HEK293 (cell line): ENCODE measurements at regions not wholly inside any gene's neighbourhood (a gene's known extent, or its start where the extent isn't known, plus 50 kb on each side); places are given as distances from the start of the nearest gene placed in this dataset.

ENCODE experiments used
- CTCF ChIA-PET: fragments of 350-600 bp; formaldehyde crosslinking; extraction: SDS; loops from one replicate; lab custom pipeline; 2021; ENCODE audit warnings: antibody characterized with exemption; lab: Yijun Ruan, JAX
- POLR2A ChIA-PET: fragments of 300-600 bp; formaldehyde crosslinking; extraction: SDS; loops from one replicate; lab custom pipeline; 2020; ENCODE audit warnings: antibody characterized with exemption, inconsistent platforms; lab: Yijun Ruan, JAX
- H3K27ac ChIP-seq: fragments of 200-500 bp; sonication (Bioruptor generic); 2 replicates; pipeline ENCODE4 v1.5.1; 2014; ENCODE audit warnings: low read depth, low read length, control low read depth, inconsistent platforms; ENCODE audit errors: extremely low read depth
- H3K36me3 ChIP-seq, 2 experiments: fragments of 200-500 bp in 1 of 2; sonication (Bioruptor generic) in 1 of 2; 1 replicate in 1 of 2; 2 replicates in 1 of 2; pipeline ENCODE4 v1.5.1; 2014 to 2017; ENCODE audit warnings: inconsistent platforms in 2 of 2, low read length in 2 of 2; ENCODE audit not compliant: control insufficient read depth in 2 of 2, insufficient read depth in 1 of 2
- H3K4me1 ChIP-seq: fragments of 200-500 bp; sonication (Bioruptor generic); 2 replicates; pipeline ENCODE4 v1.5.1; 2014; ENCODE audit warnings: mild to moderate bottlenecking, low read length, inconsistent platforms; ENCODE audit not compliant: control insufficient read depth, insufficient read depth
- H3K4me3 ChIP-seq: 2 replicates; pipeline ENCODE4 v1.5.1; 2011; ENCODE audit warnings: low read depth, mild to moderate bottlenecking, control low read depth, low read length, moderate library complexity
- H3K9me3 ChIP-seq: fragments of 200-500 bp; sonication (Bioruptor generic); 2 replicates; pipeline ENCODE4 v1.5.1; 2014; ENCODE audit warnings: low read depth, low read length, inconsistent platforms; ENCODE audit not compliant: control insufficient read depth, insufficient read depth
- ELK4 ChIP-seq: IDR thresholded peaks from 2 replicates; pipeline ENCODE4 v1.6.1; 2011; ENCODE audit warnings: mild to moderate bottlenecking, low read depth, low read length, borderline replicate concordance
- HOXA7 ChIP-seq: sonication (generic); formaldehyde crosslinking; IDR thresholded peaks from 2 replicates; pipeline ENCODE4 v1.8.1; 2022; ENCODE audit warnings: missing genetic modification reagents, borderline replicate concordance
- PRDM10 ChIP-seq: fragments of 450-650 bp; formaldehyde crosslinking; IDR thresholded peaks from 2 replicates; pipeline ENCODE4 v1.5.1; 2016; ENCODE audit warnings: missing biosample characterization, missing genetic modification characterization
- SCRT2 ChIP-seq: fragments of 450-650 bp; formaldehyde crosslinking; IDR thresholded peaks from 2 replicates; pipeline ENCODE4 v1.5.1; 2016; ENCODE audit warnings: missing biosample characterization, missing genetic modification characterization
- ZBTB48 ChIP-seq: fragments of 450-650 bp; formaldehyde crosslinking; IDR thresholded peaks from 2 replicates; pipeline ENCODE4 v1.5.1; 2016; ENCODE audit warnings: missing biosample characterization, missing genetic modification characterization
- ZBTB7A ChIP-seq: fragments of 450-650 bp; formaldehyde crosslinking; IDR thresholded peaks from 2 replicates; pipeline ENCODE4 v1.5.1; 2016; ENCODE audit warnings: low read depth, missing biosample characterization, missing genetic modification characterization
- ZNF121 ChIP-seq: fragments of 450-650 bp; formaldehyde crosslinking; IDR thresholded peaks from 2 replicates; pipeline ENCODE4 v1.5.1; 2016; ENCODE audit warnings: missing biosample characterization, missing genetic modification characterization
- ZNF174 ChIP-seq: fragments of 450-650 bp; formaldehyde crosslinking; IDR thresholded peaks from 2 replicates; pipeline ENCODE4 v1.5.0; 2017; ENCODE audit warnings: missing biosample characterization, mild to moderate bottlenecking, missing genetic modification characterization
- ZNF214 ChIP-seq: fragments of 450-650 bp; formaldehyde crosslinking; IDR thresholded peaks from 2 replicates; pipeline ENCODE4 v1.5.1; 2017; ENCODE audit warnings: missing biosample characterization, mild to moderate bottlenecking, missing genetic modification characterization, borderline replicate concordance
- ZNF335 ChIP-seq: fragments of 450-650 bp; formaldehyde crosslinking; conservative IDR thresholded peaks from 2 replicates; pipeline ENCODE4 v1.5.1; 2016; ENCODE audit warnings: missing biosample characterization, missing genetic modification characterization
- ZNF341 ChIP-seq: fragments of 450-650 bp; formaldehyde crosslinking; IDR thresholded peaks from 2 replicates; pipeline ENCODE4; 2016; ENCODE audit warnings: low read depth, missing biosample characterization, missing genetic modification characterization
- ZNF366 ChIP-seq: fragments of 450-650 bp; formaldehyde crosslinking; conservative IDR thresholded peaks from 2 replicates; pipeline ENCODE4 v1.5.1; 2016; ENCODE audit warnings: missing biosample characterization, missing genetic modification characterization
- ZNF394 ChIP-seq: fragments of 450-650 bp; formaldehyde crosslinking; IDR thresholded peaks from 2 replicates; pipeline ENCODE4 v1.5.1; 2016; ENCODE audit warnings: missing biosample characterization, missing genetic modification characterization, mild to moderate bottlenecking, moderate library complexity, borderline replicate concordance
- ZNF513 ChIP-seq: fragments of 450-650 bp; IDR thresholded peaks from 2 replicates; pipeline ENCODE4 v1.5.1; 2018; ENCODE audit warnings: missing biosample characterization, missing genetic modification characterization
- ZNF518A ChIP-seq: fragments of 450-650 bp; formaldehyde crosslinking; conservative IDR thresholded peaks from 2 replicates; pipeline ENCODE4 v1.5.1; 2016; ENCODE audit warnings: low read depth, missing biosample characterization, missing genetic modification characterization
- ZNF624 ChIP-seq: fragments of 450-650 bp; formaldehyde crosslinking; IDR thresholded peaks from 2 replicates; pipeline ENCODE4 v1.5.1; 2017; ENCODE audit warnings: missing biosample characterization, missing genetic modification characterization
- ZNF707 ChIP-seq: fragments of 450-650 bp; formaldehyde crosslinking; IDR thresholded peaks from 2 replicates; pipeline ENCODE4 v1.5.1; 2016; ENCODE audit warnings: missing biosample characterization, missing genetic modification characterization
- ZNF792 ChIP-seq: fragments of 450-650 bp; formaldehyde crosslinking; IDR thresholded peaks from 2 replicates; pipeline ENCODE4 v1.5.1; 2016; ENCODE audit warnings: missing biosample characterization, missing genetic modification characterization

GRCh38 chr11:70771099-70771885, 373.0 kb downstream of the CTTN start:
- CTCF ChIA-PET = interaction anchor here (1.1 kb wide), 1 partner anchor 14 kb away, joined by 3 read pairs; no protein-coding TSS in a partner anchor
- Histone ChIP-seq H3K4me1 (no peaks in the 10 kb centered on the region), H3K9me3 (no peaks in the 10 kb centered on the region), H3K27ac (no peak overlapping the region), H3K4me3 (no peak overlapping the region), H3K36me3 (no peaks in the 10 kb centered on the region)
- POLR2A ChIA-PET = no interaction called here
- TF ChIP-seq ZNF707 (no peak), ZNF624 (no peak), ZNF792 (tag by site-specific recombination) (no peak), ZBTB7A (tag by site-specific recombination) (no peak), ZNF518A (tag by site-specific recombination) (no peak), ZNF121 (tag by site-specific recombination) (no peak), PRDM10 (tag by site-specific recombination) (no peak), ZBTB48 (tag by site-specific recombination) (no peak), ZNF214 (tag by site-specific recombination) (no peak), ELK4 (no peak), ZNF174 (tag by site-specific recombination) (no peak), HOXA7 (CRISPR knock-in tag) (no peak), ZNF335 (tag by site-specific recombination) (no peak), ZNF341 (tag by site-specific recombination) (no peak), ZNF513 (no peak), ZNF366 (tag by site-specific recombination) (no peak), SCRT2 (no peak), ZNF394 (tag by site-specific recombination) (no peak)
